GM10248 (cell line): ENCODE measurements at regions not wholly inside any gene's neighbourhood (a gene's known extent, or its start where the extent isn't known, plus 50 kb on each side); places are given as distances from the start of the nearest gene placed in this dataset.

Experiments
- CTCF ChIA-PET: fragments of 300-600 bp; sonication (Branson Sonifier 250); formaldehyde crosslinking; extraction: SDS; loops from one replicate; lab custom pipeline; 2021; ENCODE audit warnings: antibody characterized with exemption; lab: Yijun Ruan, JAX
- POLR2A ChIA-PET: fragments of 350-650 bp; sonication (Branson Sonifier 250); formaldehyde crosslinking; extraction: SDS; loops from one replicate; lab custom pipeline; 2020; ENCODE audit warnings: antibody characterized with exemption; lab: Yijun Ruan, JAX
- DNase-seq: peaks from one replicate; pipeline ENCODE4 v3.0.0; 2012; ENCODE audit errors: extremely low spot score
- TF ChIP-seq, protein P1 (sequence below): IDR thresholded peaks from 2 replicates; pipeline ENCODE4 v1.5.1; 2012; ENCODE audit warnings: mild to moderate bottlenecking, low read depth; ENCODE audit errors: extremely low read depth, missing control alignments, control extremely low read depth

- POLR2A ChIA-PET, result no interaction called here
- CTCF ChIA-PET, result no interaction called here
- TF ChIP-seq, protein P1, sequence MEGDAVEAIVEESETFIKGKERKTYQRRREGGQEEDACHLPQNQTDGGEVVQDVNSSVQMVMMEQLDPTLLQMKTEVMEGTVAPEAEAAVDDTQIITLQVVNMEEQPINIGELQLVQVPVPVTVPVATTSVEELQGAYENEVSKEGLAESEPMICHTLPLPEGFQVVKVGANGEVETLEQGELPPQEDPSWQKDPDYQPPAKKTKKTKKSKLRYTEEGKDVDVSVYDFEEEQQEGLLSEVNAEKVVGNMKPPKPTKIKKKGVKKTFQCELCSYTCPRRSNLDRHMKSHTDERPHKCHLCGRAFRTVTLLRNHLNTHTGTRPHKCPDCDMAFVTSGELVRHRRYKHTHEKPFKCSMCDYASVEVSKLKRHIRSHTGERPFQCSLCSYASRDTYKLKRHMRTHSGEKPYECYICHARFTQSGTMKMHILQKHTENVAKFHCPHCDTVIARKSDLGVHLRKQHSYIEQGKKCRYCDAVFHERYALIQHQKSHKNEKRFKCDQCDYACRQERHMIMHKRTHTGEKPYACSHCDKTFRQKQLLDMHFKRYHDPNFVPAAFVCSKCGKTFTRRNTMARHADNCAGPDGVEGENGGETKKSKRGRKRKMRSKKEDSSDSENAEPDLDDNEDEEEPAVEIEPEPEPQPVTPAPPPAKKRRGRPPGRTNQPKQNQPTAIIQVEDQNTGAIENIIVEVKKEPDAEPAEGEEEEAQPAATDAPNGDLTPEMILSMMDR, result no peak
- DNase-seq, result no peak
Observed at GRCh38 chr12:46884362-46884761, 58.6 kb upstream of the SLC38A4 start.

- POLR2A ChIA-PET, result no interaction called here
- DNase-seq, result no peak
- TF ChIP-seq, protein P1, result no peak
- CTCF ChIA-PET, result interaction anchor here (1.5 to 1.6 kb wide), 3 partner anchors 9 to 20 kb away, joined by 3 to 4 read pairs (median 3); no protein-coding TSS in a partner anchor
Observed at GRCh38 chr12:46886541-46887041, 60.8 kb upstream of the SLC38A4 start.

DNA sequence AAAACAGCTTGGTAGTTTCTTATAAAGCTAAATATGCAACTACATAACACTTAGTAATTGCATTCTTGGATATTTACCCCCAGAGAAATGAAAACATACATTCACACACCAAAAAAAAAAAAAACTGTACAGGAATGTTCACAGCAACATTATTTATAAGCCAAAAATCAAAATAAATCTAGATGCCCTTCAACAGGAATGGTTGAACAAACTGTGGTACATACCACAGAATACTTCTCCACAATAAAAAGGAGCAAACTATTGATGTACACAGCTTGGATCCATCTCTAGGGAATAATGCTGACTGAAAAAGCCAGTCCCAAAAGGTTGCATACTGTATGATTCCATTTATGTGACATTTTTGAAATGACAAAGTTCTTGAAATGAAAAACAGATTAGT is 62.1 kb upstream of the SLC38A4 start:
- TF ChIP-seq, protein P1, result no peak
- ChIA-PET POLR2A (interaction anchor here (0.7 kb wide), 1 partner anchor 759 kb away, joined by 4 read pairs; no protein-coding TSS in a partner anchor), CTCF (interaction anchor here (1.6 kb wide), 1 partner anchor 10 kb away, joined by 4 read pairs; no protein-coding TSS in a partner anchor)
- DNase-seq, result no peak

DNA sequence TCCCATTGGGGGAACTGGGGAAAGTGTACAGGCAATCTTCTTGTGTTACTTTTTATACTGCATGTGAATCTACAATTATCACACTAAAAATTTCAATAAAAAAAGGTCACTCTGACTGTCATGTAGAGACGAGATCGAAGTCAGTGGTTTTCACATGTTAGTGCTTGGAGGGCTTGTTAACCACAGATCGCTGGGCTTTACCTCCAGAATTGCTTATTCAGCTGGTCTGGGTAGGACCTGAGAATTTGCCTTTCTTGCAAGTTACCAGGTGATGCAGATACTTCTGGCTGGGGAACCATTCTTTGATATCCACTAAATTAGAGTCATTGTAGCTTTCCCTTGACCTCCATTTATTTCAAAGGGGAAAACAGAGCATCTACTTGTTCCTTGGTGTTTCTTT is 62.8 kb upstream of the SLC38A4 start:
- POLR2A ChIA-PET, result no interaction called here
- CTCF ChIA-PET, result interaction anchor here (0.9 to 1.6 kb wide), 2 partner anchors 11 to 29 kb away, joined by 3 to 4 read pairs; no protein-coding TSS in a partner anchor
- TF ChIP-seq, protein P1, result no peak
- DNase-seq, result no peak

DNA sequence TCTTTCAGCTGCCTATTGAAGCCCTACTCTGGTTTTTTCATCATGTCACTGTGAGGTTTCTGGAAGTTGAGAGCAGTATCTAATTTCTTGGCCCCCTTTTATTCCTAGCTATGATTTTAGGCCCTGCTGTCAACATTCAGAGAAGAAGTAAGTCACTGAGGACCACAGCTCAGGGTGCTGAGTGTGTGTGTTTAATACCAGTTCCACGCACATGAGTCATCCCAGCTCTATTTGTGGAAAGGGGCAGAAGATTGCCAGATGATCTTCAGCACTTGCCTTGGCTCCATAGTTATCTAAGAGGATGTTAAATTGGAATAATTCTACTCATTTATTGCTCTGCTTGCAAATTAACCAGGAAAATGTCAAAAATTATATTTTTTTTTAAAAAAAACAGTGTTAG is 65.5 kb upstream of the SLC38A4 start:
- no peak for DNase-seq

DNA sequence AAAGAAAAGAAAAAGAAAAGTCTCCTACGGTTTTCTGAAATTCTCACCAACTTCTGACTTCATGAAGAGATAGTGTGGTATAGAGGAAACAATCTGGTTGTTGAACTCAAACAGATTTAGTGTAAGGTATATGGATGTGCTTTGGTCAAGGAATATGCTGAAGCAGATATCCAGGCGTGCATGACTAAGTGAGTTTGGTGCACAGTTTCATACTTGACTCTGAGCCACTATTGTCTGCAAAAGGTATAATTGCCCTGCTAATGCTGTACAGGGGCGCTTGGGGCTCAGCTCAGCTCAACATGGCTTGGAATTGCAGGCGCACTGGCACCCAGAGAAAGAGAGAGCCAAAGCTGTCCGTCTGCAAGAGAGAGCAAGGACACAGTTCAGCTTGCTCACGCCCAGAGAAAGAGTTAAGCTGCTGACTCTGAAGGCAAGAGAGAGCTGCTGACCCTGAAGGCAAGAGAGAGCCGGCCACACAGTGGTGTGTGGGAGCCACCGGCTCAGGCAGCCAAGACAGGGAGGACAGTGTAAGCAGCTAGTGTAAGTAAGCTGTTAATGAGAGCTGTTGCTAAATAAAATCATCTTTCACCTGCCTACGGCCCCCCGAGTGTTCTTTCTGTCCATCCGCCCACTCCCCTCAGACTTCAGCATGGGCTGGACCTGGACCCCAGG is 66.4 kb upstream of the SLC38A4 start:
- no peak for DNase-seq
- TF ChIP-seq, protein P1, result no peak
- POLR2A ChIA-PET, result no interaction called here
- CTCF ChIA-PET, result no interaction called here

More for the DNA sequence above, 65.5 kb upstream of the SLC38A4 start:
- POLR2A ChIA-PET, result no interaction called here
- CTCF ChIA-PET, result interaction anchor here (0.9 kb wide), 1 partner anchor 10 kb away, joined by 4 read pairs; no protein-coding TSS in a partner anchor
- TF ChIP-seq, protein P1, result no peak
